ENCODE measurements at regions not wholly inside any gene's neighbourhood (a gene's known extent, or its start where the extent isn't known, plus 50 kb on each side); places are given as distances from the start of the nearest gene placed in this dataset.

DNA sequence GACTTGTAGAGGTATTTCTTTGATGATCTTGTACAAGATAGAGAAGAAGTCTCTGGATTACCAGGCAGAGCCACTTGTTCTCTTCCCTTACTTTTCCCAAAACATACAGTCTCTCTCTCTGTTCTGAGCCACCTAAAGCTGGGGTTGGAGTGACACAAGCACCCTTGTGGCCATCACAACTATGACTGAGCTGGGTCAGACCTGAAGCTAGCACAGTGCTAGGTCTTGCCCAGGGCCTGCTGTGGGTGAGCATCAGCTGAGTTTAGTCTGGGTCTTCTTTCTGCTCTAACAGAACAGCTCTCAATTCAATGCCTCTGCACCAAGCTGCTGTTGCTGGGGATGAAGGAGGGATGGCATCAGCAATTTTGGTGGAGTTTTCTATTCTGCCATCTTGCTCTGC lies 110.2 kb downstream of the HTR1B start:
- no peak overlapping the region for H3K4me3 ChIP-seq (ENCODE audit: low read depth, low read length)
- TF ChIP-seq, protein P1, sequence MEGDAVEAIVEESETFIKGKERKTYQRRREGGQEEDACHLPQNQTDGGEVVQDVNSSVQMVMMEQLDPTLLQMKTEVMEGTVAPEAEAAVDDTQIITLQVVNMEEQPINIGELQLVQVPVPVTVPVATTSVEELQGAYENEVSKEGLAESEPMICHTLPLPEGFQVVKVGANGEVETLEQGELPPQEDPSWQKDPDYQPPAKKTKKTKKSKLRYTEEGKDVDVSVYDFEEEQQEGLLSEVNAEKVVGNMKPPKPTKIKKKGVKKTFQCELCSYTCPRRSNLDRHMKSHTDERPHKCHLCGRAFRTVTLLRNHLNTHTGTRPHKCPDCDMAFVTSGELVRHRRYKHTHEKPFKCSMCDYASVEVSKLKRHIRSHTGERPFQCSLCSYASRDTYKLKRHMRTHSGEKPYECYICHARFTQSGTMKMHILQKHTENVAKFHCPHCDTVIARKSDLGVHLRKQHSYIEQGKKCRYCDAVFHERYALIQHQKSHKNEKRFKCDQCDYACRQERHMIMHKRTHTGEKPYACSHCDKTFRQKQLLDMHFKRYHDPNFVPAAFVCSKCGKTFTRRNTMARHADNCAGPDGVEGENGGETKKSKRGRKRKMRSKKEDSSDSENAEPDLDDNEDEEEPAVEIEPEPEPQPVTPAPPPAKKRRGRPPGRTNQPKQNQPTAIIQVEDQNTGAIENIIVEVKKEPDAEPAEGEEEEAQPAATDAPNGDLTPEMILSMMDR (conservative IDR thresholded peaks at IDR 0.05; ENCODE audit: low read depth, low read length) = no peak
- DNase-seq (ENCODE audit: low read depth) = no peak

DNA sequence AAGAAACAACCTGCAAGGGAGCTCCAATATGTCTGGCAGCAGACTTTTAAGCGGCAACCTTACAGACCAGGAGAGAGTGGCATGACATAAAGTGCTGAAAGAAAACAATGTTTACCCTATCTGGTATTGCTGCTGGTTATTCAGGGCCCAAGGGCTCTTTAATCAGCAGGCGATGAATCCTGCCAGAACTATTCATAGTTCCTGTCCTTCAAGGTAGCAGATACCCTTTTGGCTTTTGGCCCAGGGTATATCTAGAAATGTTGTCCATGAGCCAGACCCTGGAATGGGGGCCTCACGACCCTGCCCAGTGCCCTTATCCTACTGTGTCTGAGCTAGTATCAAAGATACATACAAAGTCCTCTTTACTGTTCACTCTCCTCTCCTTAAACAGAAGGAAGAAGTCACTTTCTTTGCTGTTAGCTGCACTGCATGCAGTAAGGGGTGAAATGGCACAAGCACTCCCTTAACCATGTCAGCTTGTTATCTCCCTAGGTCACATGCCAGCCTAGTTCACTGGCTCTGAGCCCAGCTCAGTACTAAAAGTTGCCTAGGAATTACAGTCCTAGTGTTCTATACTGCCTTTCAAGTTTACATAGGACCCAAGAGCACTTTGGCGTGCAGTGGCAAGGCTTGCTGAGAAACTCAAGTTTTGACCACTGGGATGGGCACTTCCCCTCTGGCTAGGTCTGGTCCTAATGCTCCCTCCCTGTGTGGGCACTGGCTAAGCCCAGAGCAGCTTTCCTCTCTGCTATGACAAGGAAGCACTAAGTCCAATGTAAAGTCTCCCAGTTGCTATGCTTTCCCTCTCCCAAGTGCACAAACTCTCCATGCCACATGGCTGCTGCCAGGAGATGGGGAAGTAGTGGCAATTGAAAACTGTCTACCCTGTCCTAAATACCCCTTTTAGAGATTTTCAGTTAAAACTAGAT lies 122.0 kb downstream of the HTR1B start:
- TF ChIP-seq, protein P1 (conservative IDR thresholded peaks at IDR 0.05; ENCODE audit: low read depth, low read length) = no peak
- DNase-seq (ENCODE audit: low read depth) = peak; percentile 18
- H3K4me3 ChIP-seq (ENCODE audit: low read depth, low read length) = no peak overlapping the region

GRCh38 chr6:77340331-77340730 lies 123.0 kb downstream of the HTR1B start:
- no peak overlapping the region for H3K4me3 ChIP-seq (ENCODE audit: low read depth, low read length)
- TF ChIP-seq, protein P1 (conservative IDR thresholded peaks at IDR 0.05; ENCODE audit: low read depth, low read length) = no peak
- DNase-seq (ENCODE audit: low read depth) = no peak

- TF ChIP-seq, protein P1 (conservative IDR thresholded peaks at IDR 0.05; ENCODE audit: low read depth, low read length) = no peak
- DNase-seq (ENCODE audit: low read depth) = no peak
- no peak overlapping the region for H3K4me3 ChIP-seq (ENCODE audit: low read depth, low read length)
Measured at GRCh38 chr6:77339926-77340325, 123.4 kb downstream of the HTR1B start.

- no peak for DNase-seq (ENCODE audit: low read depth)
- H3K4me3 ChIP-seq (ENCODE audit: low read depth, low read length) = no peak overlapping the region
- TF ChIP-seq, protein P1 (conservative IDR thresholded peaks at IDR 0.05; ENCODE audit: low read depth, low read length) = no peak
Measured at GRCh38 chr6:77337392-77337791, 125.9 kb downstream of the HTR1B start.

DNA sequence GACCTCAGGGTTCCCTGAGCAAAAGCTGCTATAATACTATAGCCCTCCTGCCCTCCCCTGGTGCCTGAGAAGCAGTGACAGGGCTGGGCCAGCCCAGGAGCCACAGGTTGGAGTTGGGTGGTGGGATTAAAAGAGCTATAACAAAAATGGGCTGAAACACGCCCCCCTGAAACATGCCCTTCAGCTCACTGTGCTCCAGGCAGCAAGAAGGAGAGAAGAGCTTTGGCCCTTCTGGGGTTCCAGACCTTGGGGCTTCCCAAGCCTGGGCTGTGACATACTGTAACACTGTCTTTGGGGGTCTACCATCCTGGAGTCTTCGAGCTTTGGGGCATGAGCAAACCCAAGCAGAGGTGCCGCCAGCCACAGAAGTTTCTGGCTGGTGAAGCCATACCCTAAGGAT lies 129.2 kb downstream of the HTR1B start:
- TF ChIP-seq, protein P1 (conservative IDR thresholded peaks at IDR 0.05; ENCODE audit: low read depth, low read length) = no peak
- no peak for DNase-seq (ENCODE audit: low read depth)
- H3K4me3 ChIP-seq (ENCODE audit: low read depth, low read length) = no peak overlapping the region
